ENCODE measurements at regions not wholly inside any gene's neighbourhood (a gene's known extent, or its start where the extent isn't known, plus 50 kb on each side); places are given as distances from the start of the nearest gene placed in this dataset.

DNA sequence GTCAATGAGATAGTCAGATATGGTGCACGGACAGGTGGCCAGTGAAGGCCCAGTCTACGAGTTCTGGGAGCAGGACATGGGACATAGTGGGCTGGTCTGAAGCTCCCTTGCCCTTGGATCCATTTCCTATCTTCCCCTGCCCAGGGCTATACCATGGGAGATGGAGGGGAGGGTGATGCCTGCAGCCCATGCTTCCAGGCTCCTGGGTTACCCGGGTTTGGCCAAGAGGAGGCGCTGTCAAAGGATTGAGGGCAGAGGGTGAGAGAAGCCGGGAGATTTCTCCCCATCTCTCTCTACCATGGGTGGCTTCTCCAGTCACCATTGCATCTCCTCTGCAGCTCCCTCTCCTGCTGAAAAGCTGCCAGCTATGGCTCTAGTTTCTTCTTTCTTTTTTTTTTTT lies 52.8 kb upstream of the LHX5 start:
- TF ChIP-seq, protein P1, sequence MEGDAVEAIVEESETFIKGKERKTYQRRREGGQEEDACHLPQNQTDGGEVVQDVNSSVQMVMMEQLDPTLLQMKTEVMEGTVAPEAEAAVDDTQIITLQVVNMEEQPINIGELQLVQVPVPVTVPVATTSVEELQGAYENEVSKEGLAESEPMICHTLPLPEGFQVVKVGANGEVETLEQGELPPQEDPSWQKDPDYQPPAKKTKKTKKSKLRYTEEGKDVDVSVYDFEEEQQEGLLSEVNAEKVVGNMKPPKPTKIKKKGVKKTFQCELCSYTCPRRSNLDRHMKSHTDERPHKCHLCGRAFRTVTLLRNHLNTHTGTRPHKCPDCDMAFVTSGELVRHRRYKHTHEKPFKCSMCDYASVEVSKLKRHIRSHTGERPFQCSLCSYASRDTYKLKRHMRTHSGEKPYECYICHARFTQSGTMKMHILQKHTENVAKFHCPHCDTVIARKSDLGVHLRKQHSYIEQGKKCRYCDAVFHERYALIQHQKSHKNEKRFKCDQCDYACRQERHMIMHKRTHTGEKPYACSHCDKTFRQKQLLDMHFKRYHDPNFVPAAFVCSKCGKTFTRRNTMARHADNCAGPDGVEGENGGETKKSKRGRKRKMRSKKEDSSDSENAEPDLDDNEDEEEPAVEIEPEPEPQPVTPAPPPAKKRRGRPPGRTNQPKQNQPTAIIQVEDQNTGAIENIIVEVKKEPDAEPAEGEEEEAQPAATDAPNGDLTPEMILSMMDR (IDR thresholded peaks at IDR 0.05) = no peak
- TF ChIP-seq POLR2A (IDR thresholded peaks at IDR 0.05) (no peak), POLR2AphosphoS5 (IDR thresholded peaks at IDR 0.05) (no peak)

Measured in sigmoid colon (tissue), 4 donors.